HG02885 (cell line): ENCODE measurements at regions not wholly inside any gene's neighbourhood (a gene's known extent, or its start where the extent isn't known, plus 50 kb on each side); places are given as distances from the start of the nearest gene placed in this dataset.
"Not testable (repeated sequence)": the region's sequence is repeated elsewhere in the genome, so short reads cannot be mapped to it uniquely, and the experiment has no call there.

Experiments used
- ATAC-seq: cut with Tn5 transposase; IDR thresholded peaks from one replicate; pipeline ENCODE4 v1.9.1; 2021; ENCODE audit warnings: mild to moderate bottlenecking; ENCODE audit not compliant: unreplicated experiment, poor library complexity

GRCh38 chr5:96184510-96184909 is 222.9 kb upstream of the ELL2 start:
- ATAC-seq, result not testable (repeated sequence)

- ATAC-seq, result no peak
Observed at GRCh38 chr5:96180684-96181435, 219.2 kb upstream of the ELL2 start.

GRCh38 chr5:96177303-96177869 is 215.7 kb upstream of the ELL2 start:
- peak; percentile 86 for ATAC-seq

- no peak for ATAC-seq
Observed at GRCh38 chr5:96176022-96176421, 214.4 kb upstream of the ELL2 start.

- no peak for ATAC-seq
Observed at GRCh38 chr5:96175090-96175489, 213.4 kb upstream of the ELL2 start.

GRCh38 chr5:96173366-96173765 is 211.7 kb upstream of the ELL2 start:
- no peak for ATAC-seq

GRCh38 chr5:96172436-96172835 is 210.8 kb upstream of the ELL2 start:
- ATAC-seq, result no peak

- not testable (repeated sequence) for ATAC-seq
Observed at GRCh38 chr5:96171973-96172372, 210.3 kb upstream of the ELL2 start.

- ATAC-seq, result not testable (repeated sequence)
Observed at GRCh38 chr5:96170481-96171125, 209.0 kb upstream of the ELL2 start.

GRCh38 chr5:96168833-96169232 is 207.2 kb upstream of the ELL2 start:
- ATAC-seq, result not testable (repeated sequence)

- no peak for ATAC-seq
Observed at GRCh38 chr5:96159043-96159442, 197.4 kb upstream of the ELL2 start.

GRCh38 chr5:96157841-96158291 is 196.2 kb upstream of the ELL2 start:
- no peak for ATAC-seq

- ATAC-seq, result no peak
Observed at GRCh38 chr5:96157077-96157780, 195.6 kb upstream of the ELL2 start.

- ATAC-seq, result no peak
Observed at GRCh38 chr5:96155147-96155546, 193.5 kb upstream of the ELL2 start.

- no peak for ATAC-seq
Observed at GRCh38 chr5:96151891-96152290, 190.2 kb upstream of the ELL2 start.

- ATAC-seq, result no peak
Observed at GRCh38 chr5:96150007-96150406, 188.4 kb upstream of the ELL2 start.

- no peak for ATAC-seq
Observed at GRCh38 chr5:96149546-96149945, 187.9 kb upstream of the ELL2 start.

GRCh38 chr5:96149021-96149420 is 187.4 kb upstream of the ELL2 start:
- ATAC-seq, result no peak

- no peak for ATAC-seq
Observed at GRCh38 chr5:96148376-96148775, 186.7 kb upstream of the ELL2 start.

- ATAC-seq, result no peak
Observed at GRCh38 chr5:96147866-96148265, 186.2 kb upstream of the ELL2 start.

- peak; percentile 75 for ATAC-seq
Observed at GRCh38 chr5:96146675-96147074, 185.0 kb upstream of the ELL2 start.
